OCI-LY1 (cell line): ENCODE measurements at regions not wholly inside any gene's neighbourhood (a gene's known extent, or its start where the extent isn't known, plus 50 kb on each side); places are given as distances from the start of the nearest gene placed in this dataset.

Source experiments
- H2AFZ ChIP-seq: fragments of 200-600 bp; sonication (generic), shearing (Covaris generic); 2 replicates; pipeline ENCODE4 v1.6.0; 2014; ENCODE audit warnings: antibody characterized with exemption, mild to moderate bottlenecking, low read length
- H3F3A ChIP-seq: fragments of 200-600 bp; sonication (generic), shearing (Covaris generic); 2 replicates; pipeline ENCODE4 v1.6.0; 2014; ENCODE audit warnings: mild to moderate bottlenecking, antibody characterized with exemption, low read length, moderate library complexity; ENCODE audit not compliant: insufficient read depth
- H3K27ac ChIP-seq: fragments of 200-600 bp; sonication (generic); 2 replicates; pipeline ENCODE4 v1.5.1; 2014; ENCODE audit warnings: low read length, mixed run types, mild to moderate bottlenecking, low read depth; ENCODE audit not compliant: poor library complexity, severe bottlenecking
- H3K27me3 ChIP-seq: fragments of 200-600 bp; sonication (generic); 2 replicates; pipeline ENCODE4 v1.6.0; 2014; ENCODE audit warnings: antibody characterized with exemption, mild to moderate bottlenecking, low read length, moderate library complexity; ENCODE audit not compliant: insufficient read depth
- H3K36me3 ChIP-seq: fragments of 200-600 bp; sonication (generic); 2 replicates; pipeline ENCODE4 v1.6.1; 2014; ENCODE audit warnings: mild to moderate bottlenecking, antibody characterized with exemption, low read length, moderate library complexity, mixed read lengths; ENCODE audit not compliant: insufficient read depth
- H3K4me1 ChIP-seq: fragments of 200-600 bp; sonication (generic); 2 replicates; pipeline ENCODE4 v1.5.1; 2014; ENCODE audit warnings: mild to moderate bottlenecking, low read length, moderate library complexity; ENCODE audit not compliant: insufficient read depth, severe bottlenecking
- H3K4me2 ChIP-seq: fragments of 200-600 bp; sonication (generic), shearing (Covaris generic); 2 replicates; pipeline ENCODE4 v1.6.1; 2014; ENCODE audit warnings: low read length
- H3K4me3 ChIP-seq: fragments of 200-600 bp; sonication (generic); 2 replicates; pipeline ENCODE4 v1.5.1; 2014; ENCODE audit warnings: low read length, low read depth, mild to moderate bottlenecking, mixed read lengths; ENCODE audit not compliant: poor library complexity, severe bottlenecking
- H3K79me2 ChIP-seq: fragments of 200-600 bp; shearing (Covaris generic); 2 replicates; pipeline ENCODE4 v1.6.1; 2016; ENCODE audit warnings: mixed run types, low read length, mixed read lengths; ENCODE audit not compliant: insufficient read depth
- H3K9ac ChIP-seq: fragments of 200-600 bp; sonication (generic), shearing (Covaris generic); 2 replicates; pipeline ENCODE4 v1.6.1; 2014; ENCODE audit warnings: mild to moderate bottlenecking, low read length, mixed read lengths
- H3K9me2 ChIP-seq: fragments of 200-600 bp; sonication (generic), shearing (Covaris generic); 2 replicates; pipeline ENCODE4 v1.6.1; 2014; ENCODE audit warnings: low read depth, mild to moderate bottlenecking, low read length, mixed read lengths
- H3K9me3 ChIP-seq: fragments of 200-600 bp; shearing (Covaris generic); 2 replicates; pipeline ENCODE4 v1.6.1; 2014; ENCODE audit warnings: low read length, mixed read lengths
- H4K20me1 ChIP-seq: fragments of 200-600 bp; sonication (generic), shearing (Covaris generic); 2 replicates; pipeline ENCODE4 v1.6.0; 2016; ENCODE audit warnings: mild to moderate bottlenecking, low read length; ENCODE audit not compliant: insufficient read depth
- EZH2 ChIP-seq: fragments of 200-600 bp; sonication (generic), shearing (Covaris generic); IDR thresholded peaks from 2 replicates; pipeline ENCODE4 v1.8.0; 2017; ENCODE audit warnings: borderline replicate concordance, mixed run types, mild to moderate bottlenecking, antibody characterized with exemption, low read length, moderate library complexity, mixed read lengths
- TF ChIP-seq, protein P1 (sequence below): fragments of 200-600 bp; sonication (generic), shearing (Covaris generic); IDR thresholded peaks from 2 replicates; pipeline ENCODE4 v1.5.1; 2017; ENCODE audit warnings: mild to moderate bottlenecking, antibody characterized with exemption, low read length, moderate library complexity, mixed read lengths

DNA sequence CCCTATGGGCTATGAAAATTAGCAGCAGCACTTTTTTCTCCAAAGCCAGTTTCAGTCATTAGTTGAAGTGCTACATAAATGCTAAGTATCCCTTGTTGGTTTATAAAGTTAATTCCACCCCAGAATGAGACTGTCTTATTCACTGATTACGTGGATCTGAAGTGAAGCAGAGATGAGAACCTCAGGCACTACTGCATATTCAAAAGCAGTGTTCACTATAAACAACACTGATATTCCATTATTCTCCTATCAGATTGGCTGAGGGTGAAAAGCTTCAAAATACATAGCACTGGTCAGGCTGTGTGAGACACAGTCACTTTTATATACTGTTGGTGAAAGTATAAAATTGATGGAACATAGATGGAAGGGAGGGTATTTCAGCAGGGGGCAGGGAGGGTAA lies 395.7 kb upstream of the RARB start:
- Histone ChIP-seq H3K4me3 (no peak overlapping the region), H3K4me1 (no peaks in the 10 kb centered on the region), H3K9me2 (no peaks in the 10 kb centered on the region), H3K27ac (no peak overlapping the region), H3K9me3 (no peaks in the 10 kb centered on the region), H4K20me1 (no peaks in the 10 kb centered on the region), H3K36me3 (no peaks in the 10 kb centered on the region), H3K4me2 (no peak overlapping the region), H2AFZ (no peak overlapping the region), H3F3A (no peaks in the 10 kb centered on the region), H3K9ac (no peak overlapping the region), H3K27me3 (no peaks in the 10 kb centered on the region), H3K79me2 (no peaks in the 10 kb centered on the region)
- TF ChIP-seq, protein P1, sequence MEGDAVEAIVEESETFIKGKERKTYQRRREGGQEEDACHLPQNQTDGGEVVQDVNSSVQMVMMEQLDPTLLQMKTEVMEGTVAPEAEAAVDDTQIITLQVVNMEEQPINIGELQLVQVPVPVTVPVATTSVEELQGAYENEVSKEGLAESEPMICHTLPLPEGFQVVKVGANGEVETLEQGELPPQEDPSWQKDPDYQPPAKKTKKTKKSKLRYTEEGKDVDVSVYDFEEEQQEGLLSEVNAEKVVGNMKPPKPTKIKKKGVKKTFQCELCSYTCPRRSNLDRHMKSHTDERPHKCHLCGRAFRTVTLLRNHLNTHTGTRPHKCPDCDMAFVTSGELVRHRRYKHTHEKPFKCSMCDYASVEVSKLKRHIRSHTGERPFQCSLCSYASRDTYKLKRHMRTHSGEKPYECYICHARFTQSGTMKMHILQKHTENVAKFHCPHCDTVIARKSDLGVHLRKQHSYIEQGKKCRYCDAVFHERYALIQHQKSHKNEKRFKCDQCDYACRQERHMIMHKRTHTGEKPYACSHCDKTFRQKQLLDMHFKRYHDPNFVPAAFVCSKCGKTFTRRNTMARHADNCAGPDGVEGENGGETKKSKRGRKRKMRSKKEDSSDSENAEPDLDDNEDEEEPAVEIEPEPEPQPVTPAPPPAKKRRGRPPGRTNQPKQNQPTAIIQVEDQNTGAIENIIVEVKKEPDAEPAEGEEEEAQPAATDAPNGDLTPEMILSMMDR, result no peak
- TF ChIP-seq EZH2, result no peak

DNA sequence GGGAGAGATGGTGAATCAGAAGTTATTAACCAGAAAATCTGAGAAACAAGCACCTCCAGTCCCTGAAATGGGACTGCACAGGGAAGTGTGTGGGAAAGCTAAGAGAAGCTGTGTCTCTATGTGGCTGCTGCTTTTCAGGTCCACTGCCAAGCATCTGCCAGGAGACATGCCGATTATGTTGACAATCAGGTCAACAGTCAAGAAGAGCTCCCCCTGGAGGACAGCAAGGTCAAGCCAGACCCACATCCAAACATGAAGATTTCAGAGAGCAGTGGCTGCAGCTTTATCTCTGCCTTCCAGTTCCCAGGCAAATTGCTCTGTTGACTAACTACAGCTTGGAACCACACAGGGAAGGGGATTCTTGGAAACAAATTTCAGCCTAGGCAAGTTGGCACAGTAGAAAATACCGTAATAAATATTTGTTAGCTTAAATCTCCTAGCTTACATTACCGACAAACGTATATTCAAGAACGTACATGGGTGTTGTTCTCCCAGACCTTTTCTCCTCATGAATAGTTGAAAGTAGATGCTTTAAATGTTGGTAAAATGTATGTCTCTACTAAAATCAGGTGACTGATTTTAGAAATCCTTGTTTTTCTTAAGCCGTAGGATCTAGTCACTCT lies 394.5 kb upstream of the RARB start:
- Histone ChIP-seq H3K9ac (no peak overlapping the region), H3K4me3 (no peak overlapping the region), H3K9me3 (no peaks in the 10 kb centered on the region), H3K27ac (no peak overlapping the region), H3K4me2 (no peak overlapping the region), H3K27me3 (no peaks in the 10 kb centered on the region), H2AFZ (no peak overlapping the region), H4K20me1 (no peaks in the 10 kb centered on the region), H3K9me2 (no peaks in the 10 kb centered on the region), H3K36me3 (no peaks in the 10 kb centered on the region), H3F3A (no peaks in the 10 kb centered on the region), H3K4me1 (no peaks in the 10 kb centered on the region), H3K79me2 (no peaks in the 10 kb centered on the region)
- TF ChIP-seq EZH2, result no peak
- TF ChIP-seq, protein P1, result peak; percentile 64

DNA sequence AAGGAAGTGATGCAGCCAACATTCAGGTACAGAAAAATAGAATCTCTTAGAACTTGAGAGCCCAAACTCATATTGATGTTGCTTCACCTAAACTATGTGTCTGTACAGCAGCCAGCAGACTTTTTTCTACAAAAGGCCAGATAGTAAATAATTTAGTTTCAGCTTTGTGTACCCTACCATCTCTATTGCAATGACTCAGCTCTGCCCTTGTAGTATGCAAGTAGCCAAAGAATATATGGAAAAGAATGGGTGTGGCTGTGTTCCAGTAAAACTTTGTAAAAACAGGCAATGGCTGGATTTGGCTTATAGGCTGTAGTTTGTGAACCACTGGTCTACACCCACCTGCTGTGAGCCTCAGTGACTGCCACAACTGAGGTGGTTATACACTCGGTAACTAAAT lies 392.5 kb upstream of the RARB start:
- no peaks in the 10 kb centered on the region for H3K9me3 ChIP-seq
- no peaks in the 10 kb centered on the region for H3K4me1 ChIP-seq
- H3K4me2 ChIP-seq, result no peak overlapping the region
- H3K9ac ChIP-seq, result no peak overlapping the region
- no peaks in the 10 kb centered on the region for H3K9me2 ChIP-seq
- no peak overlapping the region for H3K4me3 ChIP-seq
- H3K27me3 ChIP-seq, result no peaks in the 10 kb centered on the region
- no peaks in the 10 kb centered on the region for H4K20me1 ChIP-seq
- H3F3A ChIP-seq, result no peaks in the 10 kb centered on the region
- no peak overlapping the region for H3K27ac ChIP-seq
- no peaks in the 10 kb centered on the region for H3K36me3 ChIP-seq
- no peak overlapping the region for H2AFZ ChIP-seq
- no peaks in the 10 kb centered on the region for H3K79me2 ChIP-seq
- TF ChIP-seq, protein P1, result no peak
- no peak for TF ChIP-seq EZH2
